Astrocyte (in vitro differentiated cells and primary cell): ENCODE measurements at regions not wholly inside any gene's neighbourhood (a gene's known extent, or its start where the extent isn't known, plus 50 kb on each side); places are given as distances from the start of the nearest gene placed in this dataset.
"Not testable (repeated sequence)": the region's sequence is repeated elsewhere in the genome, so short reads cannot be mapped to it uniquely, and the experiment has no call there.

Experiments
- EZH2 ChIP-seq: IDR thresholded peaks from 2 replicates; pipeline ENCODE4 v1.6.1; 2012; ENCODE audit warnings: mild to moderate bottlenecking, low read length, inconsistent platforms; ENCODE audit not compliant: insufficient read depth
- TF ChIP-seq, protein P1 (sequence below): IDR thresholded peaks from 2 replicates; pipeline ENCODE4 v1.5.1; 2011; ENCODE audit warnings: low read depth, mild to moderate bottlenecking, inconsistent platforms, low read length, moderate library complexity; ENCODE audit not compliant: insufficient read depth

DNA sequence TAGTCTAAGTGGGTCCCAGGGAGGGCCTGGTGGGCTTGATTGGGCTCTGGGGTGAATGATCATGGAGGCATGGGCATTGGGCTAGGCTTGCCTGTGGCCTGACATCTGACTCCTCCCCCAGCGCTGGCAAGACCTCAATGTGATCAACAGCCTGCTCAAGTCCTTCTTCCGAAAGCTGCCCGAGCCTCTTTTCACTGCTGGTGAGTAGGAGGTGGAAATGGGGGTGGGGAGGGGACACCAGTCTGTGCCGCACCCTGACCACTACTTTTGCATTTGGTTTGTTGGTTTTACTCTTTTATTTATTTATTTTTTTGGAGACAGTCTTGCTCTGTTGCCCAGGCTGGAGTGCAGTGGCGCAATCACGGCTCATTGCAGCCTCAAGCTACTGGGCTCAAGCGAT lies 116.7 kb downstream of the ZNF267 start:
- not testable (repeated sequence) for TF ChIP-seq EZH2
- TF ChIP-seq, protein P1, sequence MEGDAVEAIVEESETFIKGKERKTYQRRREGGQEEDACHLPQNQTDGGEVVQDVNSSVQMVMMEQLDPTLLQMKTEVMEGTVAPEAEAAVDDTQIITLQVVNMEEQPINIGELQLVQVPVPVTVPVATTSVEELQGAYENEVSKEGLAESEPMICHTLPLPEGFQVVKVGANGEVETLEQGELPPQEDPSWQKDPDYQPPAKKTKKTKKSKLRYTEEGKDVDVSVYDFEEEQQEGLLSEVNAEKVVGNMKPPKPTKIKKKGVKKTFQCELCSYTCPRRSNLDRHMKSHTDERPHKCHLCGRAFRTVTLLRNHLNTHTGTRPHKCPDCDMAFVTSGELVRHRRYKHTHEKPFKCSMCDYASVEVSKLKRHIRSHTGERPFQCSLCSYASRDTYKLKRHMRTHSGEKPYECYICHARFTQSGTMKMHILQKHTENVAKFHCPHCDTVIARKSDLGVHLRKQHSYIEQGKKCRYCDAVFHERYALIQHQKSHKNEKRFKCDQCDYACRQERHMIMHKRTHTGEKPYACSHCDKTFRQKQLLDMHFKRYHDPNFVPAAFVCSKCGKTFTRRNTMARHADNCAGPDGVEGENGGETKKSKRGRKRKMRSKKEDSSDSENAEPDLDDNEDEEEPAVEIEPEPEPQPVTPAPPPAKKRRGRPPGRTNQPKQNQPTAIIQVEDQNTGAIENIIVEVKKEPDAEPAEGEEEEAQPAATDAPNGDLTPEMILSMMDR: not testable (repeated sequence)
